ENCODE measurements at regions not wholly inside any gene's neighbourhood (a gene's known extent, or its start where the extent isn't known, plus 50 kb on each side); places are given as distances from the start of the nearest gene placed in this dataset.

DNA sequence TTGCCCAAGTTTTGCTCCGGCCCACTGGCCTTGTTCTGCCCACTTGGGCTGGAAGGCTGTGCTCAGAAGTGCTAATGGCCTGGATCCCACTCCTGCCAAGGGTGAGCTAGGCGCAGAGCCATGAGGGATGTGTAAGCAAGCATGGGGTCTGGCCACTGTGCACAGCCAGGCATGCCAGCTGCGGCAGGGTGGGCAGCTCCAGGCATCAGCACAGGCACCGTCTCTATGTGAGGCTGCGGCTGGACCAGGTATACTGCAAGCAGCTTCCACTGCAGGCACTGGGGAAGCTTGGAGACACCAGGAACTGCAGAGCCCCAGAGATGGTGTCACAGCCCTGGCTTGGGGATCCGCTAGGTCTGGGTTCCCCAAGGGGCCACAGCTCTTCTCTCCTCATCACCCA lies 264.9 kb downstream of the LRIG3 start:
- Mint-ChIP-seq H3K27me3 (ENCODE audit: low read depth in 2 of 2) (no peaks in the 10 kb centered on the region), H3K4me3 (no peak overlapping the region), H3K27ac (no peak overlapping the region), H3K9me3 (peaks cover 6 to 10% of the 10 kb centered on the region in 2 donors), H3K4me1 (no peaks in the 10 kb centered on the region), H3K36me3 (peaks cover 6% of the 10 kb centered on the region)
- intact Hi-C loops (cut with micrococcal nuclease), result no loop called here
- no peaks in the 10 kb centered on the region for H3K36me3 ChIP-seq (ENCODE audit: control insufficient read depth, insufficient read depth, low read length)
- WGBS (ENCODE audit: insufficient coverage), result 82% methylated on average over 6 of the region's 6 CpGs
- H3K9me3 ChIP-seq (ENCODE audit: control insufficient read depth, insufficient read depth, low read length), result peaks cover 7% of the 10 kb centered on the region
- DNase-seq (no peak), ATAC-seq (no peak)
- H3K4me1 ChIP-seq (ENCODE audit: control insufficient read depth, insufficient read depth, low read length), result no peaks in the 10 kb centered on the region
- no peak overlapping the region for H3K27ac ChIP-seq (ENCODE audit: low read length)
- TF ChIP-seq CTCF (IDR thresholded peaks at IDR 0.05), result no peak
- no peaks in the 10 kb centered on the region for H3K27me3 ChIP-seq (ENCODE audit: control insufficient read depth, insufficient read depth, low read length)
- no peak overlapping the region for H3K4me3 ChIP-seq (ENCODE audit: low read length)

GRCh38 chr12:58656254-58657009 lies 263.9 kb downstream of the LRIG3 start:
- ATAC-seq (no peak), DNase-seq (no peak)
- Histone ChIP-seq H3K27me3 (ENCODE audit: control insufficient read depth, insufficient read depth, low read length) (no peaks in the 10 kb centered on the region), H3K27ac (ENCODE audit: low read length) (no peak overlapping the region), H3K36me3 (ENCODE audit: control insufficient read depth, insufficient read depth, low read length) (no peaks in the 10 kb centered on the region), H3K9me3 (ENCODE audit: control insufficient read depth, insufficient read depth, low read length) (peaks cover 7% of the 10 kb centered on the region), H3K4me3 (ENCODE audit: low read length) (no peak overlapping the region), H3K4me1 (ENCODE audit: control insufficient read depth, insufficient read depth, low read length) (no peaks in the 10 kb centered on the region)
- Mint-ChIP-seq H3K27ac (no peak overlapping the region), H3K4me1 (no peaks in the 10 kb centered on the region), H3K27me3 (ENCODE audit: low read depth in 2 of 2) (no peaks in the 10 kb centered on the region), H3K4me3 (no peak overlapping the region), H3K36me3 (peaks cover 6% of the 10 kb centered on the region), H3K9me3 (peaks cover 7 to 9% of the 10 kb centered on the region in 2 donors)
- no peak for TF ChIP-seq CTCF (IDR thresholded peaks at IDR 0.05)
- 91% methylated on average over 3 of the region's 3 CpGs for WGBS (ENCODE audit: insufficient coverage)
- intact Hi-C loops (cut with micrococcal nuclease), result no loop called here

DNA sequence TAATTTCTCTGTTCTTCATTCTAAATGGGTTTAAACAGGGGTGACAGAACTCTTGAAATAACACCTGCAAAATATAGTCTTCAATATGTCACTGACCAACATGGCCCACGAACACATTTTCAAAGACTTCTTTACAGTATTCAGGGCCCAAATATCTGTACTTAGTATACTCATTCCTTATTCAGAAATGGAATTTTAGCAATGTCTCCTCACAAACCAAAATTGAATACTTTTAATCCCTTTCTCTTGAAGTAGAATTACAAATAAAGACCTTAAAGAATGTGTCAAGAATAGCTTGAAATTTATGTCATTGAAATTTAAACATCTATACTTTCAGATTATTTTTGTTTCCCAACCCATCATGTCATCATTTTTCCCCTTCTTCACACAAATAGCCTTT lies 263.1 kb downstream of the LRIG3 start:
- 73% methylated on average over 1 of the region's 1 CpG for WGBS (ENCODE audit: insufficient coverage)
- H3K27ac ChIP-seq (ENCODE audit: low read length), result no peak overlapping the region
- peaks cover 10 to 11% of the 10 kb centered on the region in 2 donors for H3K9me3 Mint-ChIP-seq
- no peaks in the 10 kb centered on the region for H3K27me3 Mint-ChIP-seq (ENCODE audit: low read depth in 2 of 2)
- no peaks in the 10 kb centered on the region for H3K4me1 ChIP-seq (ENCODE audit: control insufficient read depth, insufficient read depth, low read length)
- ATAC-seq, result no peak
- DNase-seq, result no peak
- intact Hi-C loops (cut with micrococcal nuclease), result no loop called here
- H3K4me1 Mint-ChIP-seq, result no peaks in the 10 kb centered on the region
- TF ChIP-seq CTCF (IDR thresholded peaks at IDR 0.05), result no peak
- no peaks in the 10 kb centered on the region for H3K27me3 ChIP-seq (ENCODE audit: control insufficient read depth, insufficient read depth, low read length)
- H3K4me3 Mint-ChIP-seq, result no peak overlapping the region
- H3K4me3 ChIP-seq (ENCODE audit: low read length), result no peak overlapping the region
- H3K36me3 ChIP-seq (ENCODE audit: control insufficient read depth, insufficient read depth, low read length), result no peaks in the 10 kb centered on the region
- no peak overlapping the region for H3K27ac Mint-ChIP-seq
- peaks cover 6% of the 10 kb centered on the region for H3K36me3 Mint-ChIP-seq
- H3K9me3 ChIP-seq (ENCODE audit: control insufficient read depth, insufficient read depth, low read length), result peaks cover 3% of the 10 kb centered on the region

- peaks cover 9 to 13% of the 10 kb centered on the region in 2 donors for H3K9me3 Mint-ChIP-seq
- no peak overlapping the region for H3K27ac Mint-ChIP-seq
- Histone ChIP-seq H3K36me3 (ENCODE audit: control insufficient read depth, insufficient read depth, low read length) (no peaks in the 10 kb centered on the region), H3K9me3 (ENCODE audit: control insufficient read depth, insufficient read depth, low read length) (no peaks in the 10 kb centered on the region), H3K4me1 (ENCODE audit: control insufficient read depth, insufficient read depth, low read length) (no peaks in the 10 kb centered on the region), H3K27ac (ENCODE audit: low read length) (no peak overlapping the region), H3K4me3 (ENCODE audit: low read length) (no peak overlapping the region), H3K27me3 (ENCODE audit: control insufficient read depth, insufficient read depth, low read length) (no peaks in the 10 kb centered on the region)
- intact Hi-C loops (cut with micrococcal nuclease), result no loop called here
- 78% methylated on average over 2 of the region's 2 CpGs for WGBS (ENCODE audit: insufficient coverage)
- no peak for TF ChIP-seq CTCF (IDR thresholded peaks at IDR 0.05)
- no peaks in the 10 kb centered on the region for H3K4me1 Mint-ChIP-seq
- H3K27me3 Mint-ChIP-seq (ENCODE audit: low read depth in 2 of 2), result no peaks in the 10 kb centered on the region
- DNase-seq, result no peak
- no peak for ATAC-seq
- H3K4me3 Mint-ChIP-seq, result no peak overlapping the region
- no peaks in the 10 kb centered on the region for H3K36me3 Mint-ChIP-seq
These were observed 254.9 kb downstream of the LRIG3 start for GRCh38 chr12:58665375-58665774.

Measured in natural killer cell (primary cell).